ENCODE measurements at regions not wholly inside any gene's neighbourhood (a gene's known extent, or its start where the extent isn't known, plus 50 kb on each side); places are given as distances from the start of the nearest gene placed in this dataset.

GRCh38 chr4:128698386-128698785, 111.1 kb upstream of the JADE1 start:
- no peak overlapping the region for H3K4me3 ChIP-seq (ENCODE audit: low read length in 2 of 2)
- no peak overlapping the region for H4K91ac ChIP-seq (ENCODE audit: low read depth, low read length, poor library complexity)
- H3K4me1 ChIP-seq (ENCODE audit: control insufficient read depth in 2 of 2, insufficient read depth in 1 of 2, low read depth in 1 of 2, low read length in 2 of 2) = no peaks in the 10 kb centered on the region
- H2AK5ac ChIP-seq (ENCODE audit: low read depth, low read length) = no peak overlapping the region
- no peak overlapping the region for H3K18ac ChIP-seq (ENCODE audit: low read length)
- no peak overlapping the region for H2BK5ac ChIP-seq (ENCODE audit: low read length)
- no peak overlapping the region for H2AFZ ChIP-seq (ENCODE audit: low read length)
- H2BK120ac ChIP-seq (ENCODE audit: low read depth, low read length) = no peak overlapping the region
- H3K9ac ChIP-seq (ENCODE audit: low read depth, low read length, poor library complexity) = no peak overlapping the region
- no peak overlapping the region for H3K14ac ChIP-seq (ENCODE audit: low read length)
- no peaks in the 10 kb centered on the region for H3K27me3 ChIP-seq (ENCODE audit: control insufficient read depth in 3 of 3, insufficient read depth in 3 of 3, low read depth in 1 of 3, low read length in 3 of 3)
- no peak for DNase-seq (ENCODE audit: low spot score)
- no peak overlapping the region for H3K4ac ChIP-seq (ENCODE audit: low read length)
- no peaks in the 10 kb centered on the region for H3K9me3 ChIP-seq (replicated peaks in 1 of 2; ENCODE audit: control insufficient read depth in 2 of 2, insufficient read depth in 1 of 2, low read depth in 1 of 2, low read length in 2 of 2)
- no peaks in the 10 kb centered on the region for H3K79me1 ChIP-seq (ENCODE audit: low read depth, low read length)
- H4K8ac ChIP-seq (ENCODE audit: low read depth, low read length) = no peak overlapping the region
- no CpG with 5 or more reads among the region's 2 CpGs for WGBS, 2 donors (ENCODE audit: extremely low coverage in 2 of 2, insufficient read length in 2 of 2, insufficient replicate concordance in 1 of 2)
- no peaks in the 10 kb centered on the region for H3K36me3 ChIP-seq (replicated peaks in 1 of 2; ENCODE audit: control insufficient read depth in 2 of 2, insufficient read depth in 2 of 2, low read length in 2 of 2)
- no peak overlapping the region for H2BK12ac ChIP-seq (ENCODE audit: low read length)
- no peak overlapping the region for H2BK15ac ChIP-seq (ENCODE audit: low read length)
- no peak overlapping the region for H3K23ac ChIP-seq (ENCODE audit: low read depth, low read length, poor library complexity)
- H3K27ac ChIP-seq (replicated peaks; ENCODE audit: low read length) = no peak overlapping the region
- no peak overlapping the region for H3K4me2 ChIP-seq (ENCODE audit: insufficient read depth, low read length, poor library complexity, severe bottlenecking)

GRCh38 chr4:128697323-128697722, 112.2 kb upstream of the JADE1 start:
- H3K4ac ChIP-seq (ENCODE audit: low read length) = no peak overlapping the region
- no peak overlapping the region for H3K23ac ChIP-seq (ENCODE audit: low read depth, low read length, poor library complexity)
- H3K14ac ChIP-seq (ENCODE audit: low read length) = no peak overlapping the region
- no peak overlapping the region for H2AFZ ChIP-seq (ENCODE audit: low read length)
- H3K27me3 ChIP-seq (ENCODE audit: control insufficient read depth in 3 of 3, insufficient read depth in 3 of 3, low read depth in 1 of 3, low read length in 3 of 3) = no peaks in the 10 kb centered on the region
- H2BK120ac ChIP-seq (ENCODE audit: low read depth, low read length) = no peak overlapping the region
- H3K4me1 ChIP-seq (ENCODE audit: control insufficient read depth in 2 of 2, insufficient read depth in 1 of 2, low read depth in 1 of 2, low read length in 2 of 2) = no peaks in the 10 kb centered on the region
- no peaks in the 10 kb centered on the region for H3K79me1 ChIP-seq (ENCODE audit: low read depth, low read length)
- H2BK12ac ChIP-seq (ENCODE audit: low read length) = no peak overlapping the region
- H2BK5ac ChIP-seq (ENCODE audit: low read length) = no peak overlapping the region
- no peak overlapping the region for H3K4me2 ChIP-seq (ENCODE audit: insufficient read depth, low read length, poor library complexity, severe bottlenecking)
- no CpG with 5 or more reads among the region's 5 CpGs for WGBS, 2 donors (ENCODE audit: extremely low coverage in 2 of 2, insufficient read length in 2 of 2, insufficient replicate concordance in 1 of 2)
- no peak overlapping the region for H3K18ac ChIP-seq (ENCODE audit: low read length)
- H3K9me3 ChIP-seq (replicated peaks in 1 of 2; ENCODE audit: control insufficient read depth in 2 of 2, insufficient read depth in 1 of 2, low read depth in 1 of 2, low read length in 2 of 2) = no peaks in the 10 kb centered on the region
- DNase-seq (ENCODE audit: low spot score) = no peak
- H2AK5ac ChIP-seq (ENCODE audit: low read depth, low read length) = no peak overlapping the region
- H3K9ac ChIP-seq (ENCODE audit: low read depth, low read length, poor library complexity) = no peak overlapping the region
- H3K27ac ChIP-seq (replicated peaks; ENCODE audit: low read length) = no peak overlapping the region
- H2BK15ac ChIP-seq (ENCODE audit: low read length) = no peak overlapping the region
- no peaks in the 10 kb centered on the region for H3K36me3 ChIP-seq (replicated peaks in 1 of 2; ENCODE audit: control insufficient read depth in 2 of 2, insufficient read depth in 2 of 2, low read length in 2 of 2)
- H4K8ac ChIP-seq (ENCODE audit: low read depth, low read length) = no peak overlapping the region
- H4K91ac ChIP-seq (ENCODE audit: low read depth, low read length, poor library complexity) = no peak overlapping the region
- no peak overlapping the region for H3K4me3 ChIP-seq (ENCODE audit: low read length in 2 of 2)

- no peak overlapping the region for H3K4me3 ChIP-seq (ENCODE audit: low read length in 2 of 2)
- H3K4ac ChIP-seq (ENCODE audit: low read length) = no peak overlapping the region
- no peaks in the 10 kb centered on the region for H3K36me3 ChIP-seq (replicated peaks in 1 of 2; ENCODE audit: control insufficient read depth in 2 of 2, insufficient read depth in 2 of 2, low read length in 2 of 2)
- no peak overlapping the region for H2BK12ac ChIP-seq (ENCODE audit: low read length)
- no peaks in the 10 kb centered on the region for H3K27me3 ChIP-seq (ENCODE audit: control insufficient read depth in 3 of 3, insufficient read depth in 3 of 3, low read depth in 1 of 3, low read length in 3 of 3)
- H3K27ac ChIP-seq (replicated peaks; ENCODE audit: low read length) = no peak overlapping the region
- H2BK120ac ChIP-seq (ENCODE audit: low read depth, low read length) = no peak overlapping the region
- no peak overlapping the region for H3K23ac ChIP-seq (ENCODE audit: low read depth, low read length, poor library complexity)
- H3K4me1 ChIP-seq (ENCODE audit: control insufficient read depth in 2 of 2, insufficient read depth in 1 of 2, low read depth in 1 of 2, low read length in 2 of 2) = peaks cover 0 to 9% of the 10 kb centered on the region in 2 donors
- H3K9me3 ChIP-seq (replicated peaks in 1 of 2; ENCODE audit: control insufficient read depth in 2 of 2, insufficient read depth in 1 of 2, low read depth in 1 of 2, low read length in 2 of 2) = peaks cover 5 to 13% of the 10 kb centered on the region in 2 donors
- no peak overlapping the region for H2BK5ac ChIP-seq (ENCODE audit: low read length)
- no peak overlapping the region for H3K14ac ChIP-seq (ENCODE audit: low read length)
- no peak overlapping the region for H4K8ac ChIP-seq (ENCODE audit: low read depth, low read length)
- H3K18ac ChIP-seq (ENCODE audit: low read length) = no peak overlapping the region
- H2BK15ac ChIP-seq (ENCODE audit: low read length) = no peak overlapping the region
- no CpG with 5 or more reads among the region's 3 CpGs for WGBS, 2 donors (ENCODE audit: extremely low coverage in 2 of 2, insufficient read length in 2 of 2, insufficient replicate concordance in 1 of 2)
- no peak overlapping the region for H2AK5ac ChIP-seq (ENCODE audit: low read depth, low read length)
- DNase-seq (ENCODE audit: low spot score) = no peak
- H3K79me1 ChIP-seq (ENCODE audit: low read depth, low read length) = no peaks in the 10 kb centered on the region
- no peak overlapping the region for H3K4me2 ChIP-seq (ENCODE audit: insufficient read depth, low read length, poor library complexity, severe bottlenecking)
- peak overlapping the region; percentile 79 for H2AFZ ChIP-seq (ENCODE audit: low read length)
- H4K91ac ChIP-seq (ENCODE audit: low read depth, low read length, poor library complexity) = no peak overlapping the region
- no peak overlapping the region for H3K9ac ChIP-seq (ENCODE audit: low read depth, low read length, poor library complexity)
These were observed 119.5 kb upstream of the JADE1 start for GRCh38 chr4:128690011-128690410.

- Histone ChIP-seq H3K9ac (ENCODE audit: low read depth, low read length, poor library complexity) (no peak overlapping the region), H2AFZ (ENCODE audit: low read length) (no peak overlapping the region), H3K27me3 (ENCODE audit: control insufficient read depth in 3 of 3, insufficient read depth in 3 of 3, low read depth in 1 of 3, low read length in 3 of 3) (no peaks in the 10 kb centered on the region), H3K4me1 (ENCODE audit: control insufficient read depth in 2 of 2, insufficient read depth in 1 of 2, low read depth in 1 of 2, low read length in 2 of 2) (peaks cover 0 to 9% of the 10 kb centered on the region in 2 donors), H3K79me1 (ENCODE audit: low read depth, low read length) (no peaks in the 10 kb centered on the region), H2BK120ac (ENCODE audit: low read depth, low read length) (no peak overlapping the region), H3K18ac (ENCODE audit: low read length) (no peak overlapping the region), H2BK12ac (ENCODE audit: low read length) (no peak overlapping the region), H3K4ac (ENCODE audit: low read length) (no peak overlapping the region), H3K27ac (replicated peaks; ENCODE audit: low read length) (no peak overlapping the region), H3K36me3 (replicated peaks in 1 of 2; ENCODE audit: control insufficient read depth in 2 of 2, insufficient read depth in 2 of 2, low read length in 2 of 2) (no peaks in the 10 kb centered on the region), H3K4me3 (ENCODE audit: low read length in 2 of 2) (no peak overlapping the region), H3K14ac (ENCODE audit: low read length) (no peak overlapping the region), H2BK15ac (ENCODE audit: low read length) (no peak overlapping the region), H3K4me2 (ENCODE audit: insufficient read depth, low read length, poor library complexity, severe bottlenecking) (no peak overlapping the region), H2BK5ac (ENCODE audit: low read length) (no peak overlapping the region), H2AK5ac (ENCODE audit: low read depth, low read length) (no peak overlapping the region), H4K91ac (ENCODE audit: low read depth, low read length, poor library complexity) (no peak overlapping the region), H3K23ac (ENCODE audit: low read depth, low read length, poor library complexity) (no peak overlapping the region), H4K8ac (ENCODE audit: low read depth, low read length) (no peak overlapping the region), H3K9me3 (replicated peaks in 1 of 2; ENCODE audit: control insufficient read depth in 2 of 2, insufficient read depth in 1 of 2, low read depth in 1 of 2, low read length in 2 of 2) (peaks cover 5 to 13% of the 10 kb centered on the region in 2 donors)
- DNase-seq (ENCODE audit: low spot score) = no peak
- no CpG with 5 or more reads among the region's 3 CpGs for WGBS, 2 donors (ENCODE audit: extremely low coverage in 2 of 2, insufficient read length in 2 of 2, insufficient replicate concordance in 1 of 2)
These were observed 120.6 kb upstream of the JADE1 start for GRCh38 chr4:128688846-128689437.

Measured in neuronal stem cell (in vitro differentiated cells).